HUES6 (cell line): ENCODE measurements at regions not wholly inside any gene's neighbourhood (a gene's known extent, or its start where the extent isn't known, plus 50 kb on each side); places are given as distances from the start of the nearest gene placed in this dataset.

ENCODE experiments used
- H3K27ac ChIP-seq: 2 replicates; pipeline ENCODE4 v1.7.0; 2013; ENCODE audit warnings: low read depth, mild to moderate bottlenecking, low read length, inconsistent platforms
- H3K27me3 ChIP-seq: 2 replicates; pipeline ENCODE4 v1.6.1; 2013; ENCODE audit warnings: low read length; ENCODE audit not compliant: control insufficient read depth, insufficient read depth
- H3K36me3 ChIP-seq: 2 replicates; pipeline ENCODE4 v1.6.1; 2013; ENCODE audit warnings: low read length; ENCODE audit not compliant: control insufficient read depth, insufficient read depth
- H3K4me1 ChIP-seq: 2 replicates; pipeline ENCODE4 v1.6.1; 2013; ENCODE audit warnings: low read length; ENCODE audit not compliant: control insufficient read depth, insufficient read depth
- H3K4me3 ChIP-seq: 2 replicates; pipeline ENCODE4 v1.5.1; 2013; ENCODE audit warnings: low read depth, low read length
- H3K9ac ChIP-seq: one replicate; pipeline ENCODE4 v1.6.1; 2013; ENCODE audit warnings: mild to moderate bottlenecking, low read length
- H3K9me3 ChIP-seq: 2 replicates; pipeline ENCODE4 v1.6.1; 2013; ENCODE audit warnings: low read depth, low read length; ENCODE audit not compliant: control insufficient read depth, insufficient read depth

GRCh38 chr13:68174893-68175292 is 944.8 kb upstream of the PCDH9 start:
- H3K9ac ChIP-seq = no peak overlapping the region
- 0 out of 2 replicates have a peak, but pooled peaks cover 2% of the 10 kb centered on the region for H3K9me3 ChIP-seq
- H3K36me3 ChIP-seq = no peaks in the 10 kb centered on the region
- no peaks in the 10 kb centered on the region for H3K27me3 ChIP-seq
- H3K27ac ChIP-seq = no peak overlapping the region
- no peaks in the 10 kb centered on the region for H3K4me1 ChIP-seq
- no peak overlapping the region for H3K4me3 ChIP-seq

- no peaks in the 10 kb centered on the region for H3K27me3 ChIP-seq
- H3K27ac ChIP-seq = no peak overlapping the region
- no peak overlapping the region for H3K9ac ChIP-seq
- 0 out of 2 replicates have a peak, but pooled peaks cover 2% of the 10 kb centered on the region for H3K9me3 ChIP-seq
- H3K36me3 ChIP-seq = no peaks in the 10 kb centered on the region
- no peak overlapping the region for H3K4me3 ChIP-seq
- H3K4me1 ChIP-seq = no peaks in the 10 kb centered on the region
Measured at GRCh38 chr13:68173111-68173510, 943.0 kb upstream of the PCDH9 start.

- Histone ChIP-seq H3K36me3 (no peaks in the 10 kb centered on the region), H3K27me3 (no peaks in the 10 kb centered on the region), H3K4me3 (no peak overlapping the region), H3K27ac (no peak overlapping the region), H3K9ac (no peak overlapping the region), H3K9me3 (0 out of 2 replicates have a peak, but pooled peaks cover 2% of the 10 kb centered on the region), H3K4me1 (no peaks in the 10 kb centered on the region)
Measured at GRCh38 chr13:68170961-68171360, 940.8 kb upstream of the PCDH9 start.

- Histone ChIP-seq H3K36me3 (no peaks in the 10 kb centered on the region), H3K4me1 (no peaks in the 10 kb centered on the region), H3K9me3 (0 out of 2 replicates have a peak, but pooled peaks cover 2% of the 10 kb centered on the region), H3K27ac (no peak overlapping the region), H3K4me3 (no peak overlapping the region), H3K27me3 (no peaks in the 10 kb centered on the region), H3K9ac (no peak overlapping the region)
Measured at GRCh38 chr13:68168448-68168847, 938.3 kb upstream of the PCDH9 start.

GRCh38 chr13:68160466-68160865 is 930.3 kb upstream of the PCDH9 start:
- H3K4me1 ChIP-seq = no peaks in the 10 kb centered on the region
- no peak overlapping the region for H3K9ac ChIP-seq
- no peaks in the 10 kb centered on the region for H3K36me3 ChIP-seq
- no peak overlapping the region for H3K4me3 ChIP-seq
- H3K27me3 ChIP-seq = no peaks in the 10 kb centered on the region
- no peak overlapping the region for H3K27ac ChIP-seq
- peaks cover 4% of the 10 kb centered on the region; the same call in 1 of the 2 replicates for H3K9me3 ChIP-seq

- no peaks in the 10 kb centered on the region for H3K27me3 ChIP-seq
- H3K36me3 ChIP-seq = no peaks in the 10 kb centered on the region
- peaks cover 4% of the 10 kb centered on the region; the same call in 1 of the 2 replicates for H3K9me3 ChIP-seq
- H3K4me1 ChIP-seq = no peaks in the 10 kb centered on the region
- H3K27ac ChIP-seq = no peak overlapping the region
- no peak overlapping the region for H3K9ac ChIP-seq
- no peak overlapping the region for H3K4me3 ChIP-seq
Measured at GRCh38 chr13:68152414-68152813, 922.3 kb upstream of the PCDH9 start.

- Histone ChIP-seq H3K9me3 (no peaks in the 10 kb centered on the region), H3K27me3 (no peaks in the 10 kb centered on the region), H3K4me3 (no peak overlapping the region), H3K9ac (no peak overlapping the region), H3K36me3 (no peaks in the 10 kb centered on the region), H3K27ac (no peak overlapping the region), H3K4me1 (no peaks in the 10 kb centered on the region)
Measured at GRCh38 chr13:68145852-68146251, 915.7 kb upstream of the PCDH9 start.

- Histone ChIP-seq H3K4me3 (no peak overlapping the region), H3K36me3 (no peaks in the 10 kb centered on the region), H3K27ac (no peak overlapping the region), H3K4me1 (no peaks in the 10 kb centered on the region), H3K27me3 (no peaks in the 10 kb centered on the region), H3K9ac (no peak overlapping the region), H3K9me3 (no peaks in the 10 kb centered on the region)
Measured at GRCh38 chr13:68128297-68128915, 898.3 kb upstream of the PCDH9 start.

GRCh38 chr13:68125087-68125480 is 894.9 kb upstream of the PCDH9 start:
- Histone ChIP-seq H3K4me3 (no peak overlapping the region), H3K27ac (no peak overlapping the region), H3K9ac (no peak overlapping the region), H3K36me3 (no peaks in the 10 kb centered on the region), H3K27me3 (no peaks in the 10 kb centered on the region), H3K9me3 (no peaks in the 10 kb centered on the region), H3K4me1 (no peaks in the 10 kb centered on the region)

- Histone ChIP-seq H3K36me3 (no peaks in the 10 kb centered on the region), H3K9ac (no peak overlapping the region), H3K9me3 (no peaks in the 10 kb centered on the region), H3K4me1 (no peaks in the 10 kb centered on the region), H3K27me3 (no peaks in the 10 kb centered on the region), H3K27ac (no peak overlapping the region), H3K4me3 (no peak overlapping the region)
Measured at GRCh38 chr13:68124437-68125086, 894.4 kb upstream of the PCDH9 start.

- no peak overlapping the region for H3K9ac ChIP-seq
- no peak overlapping the region for H3K4me3 ChIP-seq
- no peaks in the 10 kb centered on the region for H3K27me3 ChIP-seq
- H3K4me1 ChIP-seq = no peaks in the 10 kb centered on the region
- H3K27ac ChIP-seq = no peak overlapping the region
- H3K36me3 ChIP-seq = no peaks in the 10 kb centered on the region
- peaks cover 25% of the 10 kb centered on the region for H3K9me3 ChIP-seq
Measured at GRCh38 chr13:68110178-68110768, 880.1 kb upstream of the PCDH9 start.
